Trophoblast cell (in vitro differentiated cells and primary cell): ENCODE measurements at regions not wholly inside any gene's neighbourhood (a gene's known extent, or its start where the extent isn't known, plus 50 kb on each side); places are given as distances from the start of the nearest gene placed in this dataset.

Experiments
- DNase-seq, 2 donors: peaks; one replicate each; pipeline ENCODE4 v3.0.0-alpha.2; 2016
- H2AFZ ChIP-seq: 2 replicates; pipeline ENCODE4 v1.6.1; 2013; ENCODE audit warnings: low read length, moderate library complexity, mild to moderate bottlenecking; ENCODE audit not compliant: insufficient read depth, poor library complexity
- H2AK5ac ChIP-seq: 2 replicates; pipeline ENCODE4 v1.6.1; 2013; ENCODE audit warnings: mild to moderate bottlenecking, low read length
- H2BK120ac ChIP-seq: 2 replicates; pipeline ENCODE4 v1.6.1; 2013; ENCODE audit warnings: low read length, mild to moderate bottlenecking, moderate library complexity; ENCODE audit not compliant: insufficient read depth, poor library complexity
- H2BK12ac ChIP-seq: 2 replicates; pipeline ENCODE4 v1.6.1; 2013; ENCODE audit warnings: mild to moderate bottlenecking, low read length, moderate library complexity
- H2BK5ac ChIP-seq: 2 replicates; pipeline ENCODE4 v1.6.1; 2013; ENCODE audit warnings: low read length, low read depth, moderate library complexity, mild to moderate bottlenecking; ENCODE audit not compliant: poor library complexity
- H3K14ac ChIP-seq: 2 replicates; pipeline ENCODE4 v1.6.1; 2013; ENCODE audit warnings: mild to moderate bottlenecking, low read length
- H3K18ac ChIP-seq: 2 replicates; pipeline ENCODE4 v1.6.1; 2013; ENCODE audit warnings: mild to moderate bottlenecking, low read length
- H3K23ac ChIP-seq: 2 replicates; pipeline ENCODE4 v1.6.1; 2013; ENCODE audit warnings: low read length
- H3K27ac ChIP-seq: 2 replicates; pipeline ENCODE4 v1.5.1; 2013; ENCODE audit warnings: low read depth, mild to moderate bottlenecking, inconsistent platforms, low read length, moderate library complexity
- H3K27me3 ChIP-seq: 2 replicates; pipeline ENCODE4 v1.6.1; 2013; ENCODE audit warnings: inconsistent platforms, mild to moderate bottlenecking, low read length, moderate library complexity; ENCODE audit not compliant: insufficient read depth
- H3K36me3 ChIP-seq, 2 experiments: 1 replicate in 1 of 2; 2 replicates in 1 of 2; pipeline ENCODE4 v1.6.1; 2013; ENCODE audit warnings: low read length in 2 of 2, mild to moderate bottlenecking in 2 of 2, moderate library complexity in 1 of 2; ENCODE audit not compliant: insufficient read depth in 2 of 2, control insufficient read depth in 1 of 2
- H3K4ac ChIP-seq: 2 replicates; pipeline ENCODE4 v1.6.1; 2013; ENCODE audit warnings: low read depth, mild to moderate bottlenecking, low read length, moderate library complexity
- H3K4me1 ChIP-seq, 2 experiments: 1 replicate in 1 of 2; 2 replicates in 1 of 2; pipeline ENCODE4 v1.6.1; 2013; ENCODE audit warnings: low read length in 2 of 2, mild to moderate bottlenecking in 2 of 2, moderate library complexity in 1 of 2; ENCODE audit not compliant: insufficient read depth in 2 of 2, control insufficient read depth in 1 of 2
- H3K4me2 ChIP-seq: 2 replicates; pipeline ENCODE4 v1.6.1; 2013; ENCODE audit warnings: inconsistent platforms, mild to moderate bottlenecking, low read length, moderate library complexity
- H3K4me3 ChIP-seq: 2 replicates; pipeline ENCODE4 v1.5.1; 2013; ENCODE audit warnings: mild to moderate bottlenecking, low read depth, low read length, inconsistent platforms
- H3K79me1 ChIP-seq: one replicate; pipeline ENCODE4 v1.6.1; 2013; ENCODE audit warnings: low read length
- H3K79me2 ChIP-seq: 2 replicates; pipeline ENCODE4 v1.6.1; 2013; ENCODE audit warnings: low read length, mild to moderate bottlenecking; ENCODE audit not compliant: control insufficient read depth, insufficient read depth, poor library complexity
- H3K9ac ChIP-seq: 2 replicates; pipeline ENCODE4 v1.6.1; 2013; ENCODE audit warnings: mild to moderate bottlenecking, low read length
- H3K9me3 ChIP-seq: 2 replicates; pipeline ENCODE4 v1.6.1; 2013; ENCODE audit warnings: low read depth, mild to moderate bottlenecking, control low read depth, inconsistent platforms, low read length; ENCODE audit not compliant: insufficient read depth
- H4K12ac ChIP-seq: 2 replicates; pipeline ENCODE4 v1.6.1; 2013; ENCODE audit warnings: low read depth, mild to moderate bottlenecking, low read length, moderate library complexity
- H4K8ac ChIP-seq: 2 replicates; pipeline ENCODE4 v1.6.1; 2013; ENCODE audit warnings: low read depth, mild to moderate bottlenecking, low read length, moderate library complexity
- H4K91ac ChIP-seq: one replicate; pipeline ENCODE4 v1.6.1; 2013; ENCODE audit warnings: low read depth, mild to moderate bottlenecking, low read length, moderate library complexity
- WGBS: extraction: QIAGEN DNeasy Blood & Tissue Kit; methylation state at CpG from one replicate; pipeline ENCODE4 v1.1.7; 2013; ENCODE audit warnings: missing lambda C conversion rate; ENCODE audit not compliant: insufficient read length, insufficient coverage; ENCODE audit errors: extremely low coverage; 5-methylcytosine and 5-hydroxymethylcytosine counted together

DNA sequence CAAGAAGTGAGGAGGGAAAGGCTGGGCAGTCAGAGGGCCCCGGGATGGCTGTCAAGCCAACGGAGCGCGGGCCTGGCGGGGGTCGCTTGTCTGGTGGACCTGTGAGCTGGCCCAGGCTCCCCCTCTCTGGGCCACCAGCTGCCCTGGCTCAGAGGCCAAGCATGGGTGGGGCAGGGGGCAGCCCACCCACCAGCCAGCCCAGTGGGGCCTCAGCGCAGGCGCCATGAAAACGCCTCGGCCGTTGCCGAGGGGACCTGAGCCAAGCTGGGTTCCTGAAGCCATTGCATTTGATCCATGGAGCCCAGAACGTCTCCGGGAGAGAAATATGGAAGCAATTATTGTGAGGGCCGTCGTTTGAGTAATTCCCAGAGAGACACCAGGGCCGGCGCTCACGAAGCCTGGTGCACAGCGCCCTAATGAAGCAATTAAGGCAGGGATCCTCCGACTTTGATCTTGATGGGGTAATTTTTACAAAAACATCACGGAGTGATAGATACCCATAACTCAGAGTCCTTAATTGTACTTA, 90.5 kb upstream of the TTC34 start:
- Histone ChIP-seq H3K4me1 (no peaks in the 10 kb centered on the region), H3K9me3 (peaks cover 53% of the 10 kb centered on the region), H2AFZ (no peak overlapping the region), H3K4me2 (no peak overlapping the region), H3K4me3 (no peak overlapping the region), H4K8ac (no peak overlapping the region), H4K12ac (no peak overlapping the region), H4K91ac (no peak overlapping the region), H3K36me3 (no peaks in the 10 kb centered on the region), H2AK5ac (no peak overlapping the region), H2BK5ac (no peak overlapping the region), H3K23ac (no peak overlapping the region), H3K4ac (no peak overlapping the region), H3K14ac (no peak overlapping the region), H2BK120ac (no peak overlapping the region), H2BK12ac (no peak overlapping the region), H3K9ac (no peak overlapping the region), H3K27ac (no peak overlapping the region), H3K79me2 (no peaks in the 10 kb centered on the region), H3K79me1 (no peaks in the 10 kb centered on the region), H3K18ac (no peak overlapping the region), H3K27me3 (no peaks in the 10 kb centered on the region)
- no peak for DNase-seq
- WGBS = no CpG with 5 or more reads among the region's 22 CpGs

DNA sequence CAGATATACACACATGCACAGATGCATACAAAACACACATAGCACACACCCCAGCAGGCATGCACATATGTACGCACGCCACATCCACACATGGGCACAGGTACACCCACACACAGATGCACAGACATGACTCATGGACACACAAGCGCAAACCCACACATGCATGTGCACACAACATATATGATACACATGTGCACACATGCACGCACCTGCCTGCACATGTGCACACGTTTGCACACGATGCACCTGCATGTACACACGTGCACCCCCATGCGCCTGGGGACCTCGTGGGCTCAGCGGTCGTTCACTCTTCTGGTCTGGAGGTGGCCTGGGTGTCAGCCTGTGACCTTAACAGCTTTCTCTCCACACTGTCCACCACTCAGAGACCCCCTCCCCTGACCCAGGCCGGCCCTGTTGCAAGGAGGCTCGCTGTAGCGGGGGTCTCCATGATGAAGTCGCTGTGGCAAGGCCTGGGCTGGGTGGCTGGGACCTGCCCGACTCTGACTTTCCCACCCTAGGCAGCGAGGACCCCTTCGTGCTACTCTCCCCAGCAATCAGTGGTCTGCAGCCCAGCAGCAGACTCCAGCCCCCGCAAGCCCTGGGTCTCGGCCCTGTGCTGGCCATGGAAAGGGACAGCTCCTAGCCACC, 92.1 kb upstream of the TTC34 start:
- Histone ChIP-seq H4K12ac (no peak overlapping the region), H3K4me2 (no peak overlapping the region), H2BK12ac (no peak overlapping the region), H4K91ac (no peak overlapping the region), H3K36me3 (no peaks in the 10 kb centered on the region), H3K27ac (no peak overlapping the region), H3K4me1 (no peaks in the 10 kb centered on the region), H3K79me1 (no peaks in the 10 kb centered on the region), H4K8ac (no peak overlapping the region), H2BK5ac (no peak overlapping the region), H2AK5ac (no peak overlapping the region), H2BK120ac (no peak overlapping the region), H3K18ac (no peak overlapping the region), H3K23ac (no peak overlapping the region), H3K9ac (no peak overlapping the region), H2AFZ (no peak overlapping the region), H3K9me3 (peaks cover 63% of the 10 kb centered on the region), H3K4me3 (peak overlapping the region; percentile 37), H3K4ac (no peak overlapping the region), H3K27me3 (no peaks in the 10 kb centered on the region), H3K14ac (no peak overlapping the region), H3K79me2 (no peaks in the 10 kb centered on the region)
- WGBS = no CpG with 5 or more reads among the region's 20 CpGs
- no peak for DNase-seq

DNA sequence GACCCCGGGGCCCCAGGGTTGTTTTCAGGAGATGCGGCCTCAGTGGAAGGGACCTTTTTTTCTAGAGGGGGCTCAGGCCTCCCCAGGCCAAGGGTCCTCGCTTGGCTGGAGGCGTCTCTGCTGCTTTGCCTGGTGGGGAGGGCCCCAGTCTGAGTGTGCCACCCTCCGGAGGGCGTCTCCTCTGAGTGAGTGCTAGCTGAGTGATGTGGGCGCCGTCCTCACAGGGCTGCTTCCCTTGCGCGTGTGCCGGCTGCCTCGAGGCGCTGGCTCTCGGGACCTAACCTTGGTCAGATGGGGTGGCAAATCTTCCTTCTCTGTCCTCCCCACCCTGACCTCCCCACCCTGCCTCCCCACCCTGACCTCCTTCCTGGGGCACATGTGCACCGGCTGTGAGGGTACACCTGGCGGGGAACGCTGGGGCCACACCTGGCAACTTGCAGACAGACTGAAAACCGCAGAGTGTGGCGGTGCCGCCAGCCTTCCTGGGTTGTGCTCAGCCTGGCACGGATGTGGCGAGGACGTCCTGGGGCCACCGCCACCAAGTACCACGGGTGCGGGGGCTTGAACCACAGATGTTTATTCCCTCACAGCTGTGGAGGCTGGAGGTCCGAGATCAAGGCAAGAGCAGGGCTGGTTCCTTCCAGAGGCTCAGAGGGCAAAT, 93.0 kb upstream of the TTC34 start:
- H3K79me2 ChIP-seq = no peaks in the 10 kb centered on the region
- H3K4me3 ChIP-seq = no peak overlapping the region
- no peak overlapping the region for H3K4ac ChIP-seq
- H2BK5ac ChIP-seq = no peak overlapping the region
- H3K36me3 ChIP-seq = no peaks in the 10 kb centered on the region
- H2AK5ac ChIP-seq = no peak overlapping the region
- WGBS = no CpG with 5 or more reads among the region's 27 CpGs
- no peak overlapping the region for H4K12ac ChIP-seq
- no peaks in the 10 kb centered on the region for H3K27me3 ChIP-seq
- no peaks in the 10 kb centered on the region for H3K4me1 ChIP-seq
- no peak overlapping the region for H2BK12ac ChIP-seq
- H4K8ac ChIP-seq = no peak overlapping the region
- no peak overlapping the region for H2AFZ ChIP-seq
- DNase-seq = no peak
- no peaks in the 10 kb centered on the region for H3K79me1 ChIP-seq
- H3K18ac ChIP-seq = no peak overlapping the region
- H3K9me3 ChIP-seq = peaks cover 63% of the 10 kb centered on the region
- no peak overlapping the region for H3K27ac ChIP-seq
- no peak overlapping the region for H3K14ac ChIP-seq
- no peak overlapping the region for H3K23ac ChIP-seq
- H3K9ac ChIP-seq = no peak overlapping the region
- H3K4me2 ChIP-seq = no peak overlapping the region
- no peak overlapping the region for H2BK120ac ChIP-seq
- no peak overlapping the region for H4K91ac ChIP-seq

DNA sequence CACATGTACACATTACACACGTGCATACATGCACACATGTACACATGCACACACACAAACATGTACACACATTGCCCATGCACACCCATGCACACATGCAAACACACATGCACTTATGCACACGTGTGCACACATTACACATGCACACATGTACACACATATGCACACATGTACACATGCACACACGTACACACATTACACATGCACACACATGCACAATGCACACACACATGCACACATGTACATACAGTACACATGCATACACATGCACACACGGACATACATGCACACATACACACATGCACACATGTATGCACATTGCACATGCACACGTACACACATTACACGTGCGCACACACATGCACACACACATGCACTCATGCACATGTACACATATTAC, 95.3 kb upstream of the TTC34 start:
- H4K91ac ChIP-seq = no peak overlapping the region
- no peaks in the 10 kb centered on the region for H3K79me2 ChIP-seq
- H2BK120ac ChIP-seq = no peak overlapping the region
- no peak overlapping the region for H3K4me2 ChIP-seq
- H3K14ac ChIP-seq = no peak overlapping the region
- DNase-seq = no peak
- H3K27me3 ChIP-seq = no peaks in the 10 kb centered on the region
- H4K8ac ChIP-seq = no peak overlapping the region
- no CpG with 5 or more reads among the region's 7 CpGs for WGBS
- H2BK12ac ChIP-seq = no peak overlapping the region
- no peak overlapping the region for H4K12ac ChIP-seq
- peak overlapping the region; percentile 66 for H3K23ac ChIP-seq
- H3K18ac ChIP-seq = no peak overlapping the region
- no peak overlapping the region for H2AK5ac ChIP-seq
- no peak overlapping the region for H2BK5ac ChIP-seq
- H3K36me3 ChIP-seq = no peaks in the 10 kb centered on the region
- peaks cover 77% of the 10 kb centered on the region for H3K9me3 ChIP-seq
- H3K4me3 ChIP-seq = peak overlapping the region; percentile 53
- H3K4me1 ChIP-seq = no peaks in the 10 kb centered on the region
- H2AFZ ChIP-seq = no peak overlapping the region
- no peak overlapping the region for H3K27ac ChIP-seq
- no peak overlapping the region for H3K4ac ChIP-seq
- peak overlapping the region; percentile 3 for H3K9ac ChIP-seq
- no peaks in the 10 kb centered on the region for H3K79me1 ChIP-seq
